ENCODE measurements at regions not wholly inside any gene's neighbourhood (a gene's known extent, or its start where the extent isn't known, plus 50 kb on each side); places are given as distances from the start of the nearest gene placed in this dataset.

GRCh38 chr5:112024221-112024620, 267.2 kb upstream of the NREP start:
- TF ChIP-seq CTCF (conservative IDR thresholded peaks at IDR 0.05) (no peak), EZH2 (IDR thresholded peaks at IDR 0.05; ENCODE audit: low read depth) (no peak)
